ENCODE measurements at regions not wholly inside any gene's neighbourhood (a gene's known extent, or its start where the extent isn't known, plus 50 kb on each side); places are given as distances from the start of the nearest gene placed in this dataset.
"Not testable (repeated sequence)": the region's sequence is repeated elsewhere in the genome, so short reads cannot be mapped to it uniquely, and the experiment has no call there.

GRCh38 chr14:28626780-28627179, 139.8 kb upstream of the FOXG1 start:
- no peak overlapping the region for H2AFZ ChIP-seq
- H3K36me3 ChIP-seq (ENCODE audit: low read depth) = no peaks in the 10 kb centered on the region
- no peak for DNase-seq
- in situ Hi-C loops (cut with MboI) = no loop called here
- H3K79me2 ChIP-seq (ENCODE audit: insufficient read depth) = no peaks in the 10 kb centered on the region
- no peaks in the 10 kb centered on the region for H3F3A ChIP-seq (ENCODE audit: insufficient read depth)
- no peaks in the 10 kb centered on the region for H4K20me1 ChIP-seq (ENCODE audit: insufficient read depth)
- 38 to 46% methylated on average over 1 of the region's 1 CpG for WGBS, 2 experiments (ENCODE audit: low coverage in 1 of 2, low lambda C conversion rate in 2 of 2, missing lambda C conversion rate in 2 of 2)
- no peak overlapping the region for H3K27ac ChIP-seq
- H3K9me2 ChIP-seq (ENCODE audit: insufficient read depth) = no peaks in the 10 kb centered on the region
- H3K4me2 ChIP-seq (ENCODE audit: unreplicated experiment) = no peak overlapping the region
- no peak overlapping the region for H3K4me3 ChIP-seq
- no peaks in the 10 kb centered on the region for H3K9me3 ChIP-seq (ENCODE audit: low read depth)
- no peaks in the 10 kb centered on the region for H3K4me1 ChIP-seq (ENCODE audit: insufficient read depth)
- H3K27me3 ChIP-seq (replicated peaks; ENCODE audit: insufficient read depth) = no peaks in the 10 kb centered on the region
- no peak overlapping the region for H3K9ac ChIP-seq
- TF ChIP-seq EZH2 (IDR thresholded peaks at IDR 0.05; ENCODE audit: insufficient read depth, poor library complexity, severe bottlenecking) (no peak), EZH2phosphoT487 (IDR thresholded peaks at IDR 0.05; ENCODE audit: insufficient read depth, low read depth) (no peak)

GRCh38 chr14:28629328-28630004, 137.1 kb upstream of the FOXG1 start:
- no peak for TF ChIP-seq EZH2phosphoT487 (IDR thresholded peaks at IDR 0.05; ENCODE audit: insufficient read depth, low read depth)
- WGBS, 2 experiments (ENCODE audit: low coverage in 1 of 2, low lambda C conversion rate in 2 of 2, missing lambda C conversion rate in 2 of 2) = 20 to 31% methylated on average over 4 of the region's 4 CpGs
- in situ Hi-C loops (cut with MboI) = no loop called here
- Histone ChIP-seq H3K4me2 (ENCODE audit: unreplicated experiment) (no peak overlapping the region), H3K27ac (no peak overlapping the region), H4K20me1 (ENCODE audit: insufficient read depth) (no peaks in the 10 kb centered on the region), H3K36me3 (ENCODE audit: low read depth) (no peaks in the 10 kb centered on the region), H3K9me2 (ENCODE audit: insufficient read depth) (no peaks in the 10 kb centered on the region), H3K9ac (no peak overlapping the region), H3K27me3 (replicated peaks; ENCODE audit: insufficient read depth) (no peaks in the 10 kb centered on the region), H3K9me3 (ENCODE audit: low read depth) (no peaks in the 10 kb centered on the region), H3F3A (ENCODE audit: insufficient read depth) (no peaks in the 10 kb centered on the region), H3K4me1 (ENCODE audit: insufficient read depth) (no peaks in the 10 kb centered on the region), H2AFZ (no peak overlapping the region), H3K4me3 (no peak overlapping the region), H3K79me2 (ENCODE audit: insufficient read depth) (no peaks in the 10 kb centered on the region)
- DNase-seq = no peak

- H3K9me3 ChIP-seq (ENCODE audit: low read depth) = no peaks in the 10 kb centered on the region
- no peaks in the 10 kb centered on the region for H3K9me2 ChIP-seq (ENCODE audit: insufficient read depth)
- no peak overlapping the region for H3K27ac ChIP-seq
- no peaks in the 10 kb centered on the region for H3K79me2 ChIP-seq (ENCODE audit: insufficient read depth)
- in situ Hi-C loops (cut with MboI) = no loop called here
- H3K4me2 ChIP-seq (ENCODE audit: unreplicated experiment) = no peak overlapping the region
- no peak overlapping the region for H3K9ac ChIP-seq
- TF ChIP-seq EZH2 (IDR thresholded peaks at IDR 0.05; ENCODE audit: insufficient read depth, poor library complexity, severe bottlenecking) (no peak), EZH2phosphoT487 (IDR thresholded peaks at IDR 0.05; ENCODE audit: insufficient read depth, low read depth) (no peak)
- 43 to 61% methylated on average over 3 of the region's 3 CpGs for WGBS, 2 experiments (ENCODE audit: low coverage in 1 of 2, low lambda C conversion rate in 2 of 2, missing lambda C conversion rate in 2 of 2)
- no peak overlapping the region for H2AFZ ChIP-seq
- no peak overlapping the region for H3K4me3 ChIP-seq
- no peaks in the 10 kb centered on the region for H3K36me3 ChIP-seq (ENCODE audit: low read depth)
- H3K27me3 ChIP-seq (replicated peaks; ENCODE audit: insufficient read depth) = no peaks in the 10 kb centered on the region
- no peaks in the 10 kb centered on the region for H3K4me1 ChIP-seq (ENCODE audit: insufficient read depth)
- H4K20me1 ChIP-seq (ENCODE audit: insufficient read depth) = no peaks in the 10 kb centered on the region
- H3F3A ChIP-seq (ENCODE audit: insufficient read depth) = no peaks in the 10 kb centered on the region
- DNase-seq = no peak
Measured at GRCh38 chr14:28630100-28630499, 136.5 kb upstream of the FOXG1 start.

- peak; percentile 42 for DNase-seq
Measured at GRCh38 chr14:28635387-28635786, 131.2 kb upstream of the FOXG1 start.

GRCh38 chr14:28635816-28636215, 130.8 kb upstream of the FOXG1 start:
- H3K4me2 ChIP-seq (ENCODE audit: unreplicated experiment); H3K4me1 ChIP-seq (ENCODE audit: insufficient read depth); H3K36me3 ChIP-seq (ENCODE audit: low read depth); H3K9ac ChIP-seq; H2AFZ ChIP-seq; H3K27me3 ChIP-seq (replicated peaks; ENCODE audit: insufficient read depth); H3K79me2 ChIP-seq (ENCODE audit: insufficient read depth); H3K4me3 ChIP-seq; H4K20me1 ChIP-seq (ENCODE audit: insufficient read depth); H3K9me2 ChIP-seq (ENCODE audit: insufficient read depth); H3K27ac ChIP-seq; DNase-seq; H3F3A ChIP-seq (ENCODE audit: insufficient read depth); in situ Hi-C loops (cut with MboI); H3K9me3 ChIP-seq (ENCODE audit: low read depth): not testable (repeated sequence)
- WGBS, 2 experiments (ENCODE audit: low coverage in 1 of 2, low lambda C conversion rate in 2 of 2, missing lambda C conversion rate in 2 of 2) = 32 to 43% methylated on average over 2 of the region's 2 CpGs

More at GRCh38 chr14:28635387-28635786, 131.2 kb upstream of the FOXG1 start:
- Histone ChIP-seq H3K27me3 (replicated peaks; ENCODE audit: insufficient read depth) (no peaks in the 10 kb centered on the region), H4K20me1 (ENCODE audit: insufficient read depth) (no peaks in the 10 kb centered on the region), H3K4me3 (no peak overlapping the region), H2AFZ (no peak overlapping the region), H3K79me2 (ENCODE audit: insufficient read depth) (no peaks in the 10 kb centered on the region), H3K9ac (no peak overlapping the region), H3K27ac (no peak overlapping the region), H3K9me2 (ENCODE audit: insufficient read depth) (no peaks in the 10 kb centered on the region), H3F3A (ENCODE audit: insufficient read depth) (no peaks in the 10 kb centered on the region), H3K4me1 (ENCODE audit: insufficient read depth) (no peaks in the 10 kb centered on the region), H3K9me3 (ENCODE audit: low read depth) (no peaks in the 10 kb centered on the region), H3K4me2 (ENCODE audit: unreplicated experiment) (no peak overlapping the region), H3K36me3 (ENCODE audit: low read depth) (no peaks in the 10 kb centered on the region)
- WGBS, 2 experiments (ENCODE audit: low coverage in 1 of 2, low lambda C conversion rate in 2 of 2, missing lambda C conversion rate in 2 of 2) = 0 to 1% methylated on average over 7 of the region's 7 CpGs
- TF ChIP-seq EZH2 (IDR thresholded peaks at IDR 0.05; ENCODE audit: insufficient read depth, poor library complexity, severe bottlenecking) = no peak
- no peak for TF ChIP-seq EZH2phosphoT487 (IDR thresholded peaks at IDR 0.05; ENCODE audit: insufficient read depth, low read depth)
- in situ Hi-C loops (cut with MboI) = no loop called here

GRCh38 chr14:28641189-28641588, 125.4 kb upstream of the FOXG1 start:
- not testable (repeated sequence) for H2AFZ ChIP-seq; H3K9me3 ChIP-seq (ENCODE audit: low read depth); H3K79me2 ChIP-seq (ENCODE audit: insufficient read depth)

More at GRCh38 chr14:28641189-28641588, 125.4 kb upstream of the FOXG1 start:
- H3F3A ChIP-seq (ENCODE audit: insufficient read depth); H3K36me3 ChIP-seq (ENCODE audit: low read depth); H3K27me3 ChIP-seq (replicated peaks; ENCODE audit: insufficient read depth); H3K4me1 ChIP-seq (ENCODE audit: insufficient read depth); H3K9me2 ChIP-seq (ENCODE audit: insufficient read depth); H3K9ac ChIP-seq; H3K27ac ChIP-seq; H3K4me2 ChIP-seq (ENCODE audit: unreplicated experiment); H3K4me3 ChIP-seq; DNase-seq; in situ Hi-C loops (cut with MboI); H4K20me1 ChIP-seq (ENCODE audit: insufficient read depth): not testable (repeated sequence)
- 18 to 19% methylated on average over 6 of the region's 6 CpGs for WGBS, 2 experiments (ENCODE audit: low coverage in 1 of 2, low lambda C conversion rate in 2 of 2, missing lambda C conversion rate in 2 of 2)
